GM23338 (cell line): ENCODE measurements at regions not wholly inside any gene's neighbourhood (a gene's known extent, or its start where the extent isn't known, plus 50 kb on each side); places are given as distances from the start of the nearest gene placed in this dataset.

ENCODE experiments used
- ATAC-seq: fragments of 200-7000 bp; cut with Tn5 transposase; 3 replicates; pipeline ENCODE4 v1.9.1; 2020
- DNase-seq: peaks from one replicate; pipeline ENCODE4 v3.0.0-alpha.2; 2015; ENCODE audit warnings: low spot score
- H2AFZ ChIP-seq: fragments of 200-600 bp; sonication (generic); 2 replicates; pipeline ENCODE4 v1.8.0; 2016; ENCODE audit warnings: antibody characterized with exemption, mild to moderate bottlenecking, moderate library complexity
- H3F3A ChIP-seq: fragments of 200-600 bp; sonication (generic); replicated peaks from 2 replicates; pipeline ENCODE4 v1.8.0; 2017; ENCODE audit warnings: antibody characterized with exemption, mixed run types, low read depth
- H3K27ac ChIP-seq: fragments of 200-600 bp; sonication (generic); 2 replicates; pipeline ENCODE4 v1.6.1; 2016; ENCODE audit warnings: low read depth
- H3K27me3 ChIP-seq: fragments of 200-600 bp; sonication (generic); 2 replicates; pipeline ENCODE4 v1.8.0; 2016; ENCODE audit warnings: mild to moderate bottlenecking, mixed run types, moderate library complexity; ENCODE audit not compliant: insufficient read depth
- H3K36me3 ChIP-seq: fragments of 200-600 bp; sonication (generic); 2 replicates; pipeline ENCODE4 v1.8.0; 2016; ENCODE audit warnings: mild to moderate bottlenecking; ENCODE audit not compliant: insufficient read depth
- H3K4me1 ChIP-seq: fragments of 200-600 bp; sonication (generic); 2 replicates; pipeline ENCODE4 v1.8.0; 2016; ENCODE audit warnings: mild to moderate bottlenecking, moderate library complexity; ENCODE audit not compliant: insufficient read depth
- H3K4me2 ChIP-seq: fragments of 200-600 bp; sonication (generic); 2 replicates; pipeline ENCODE4 v1.7.1; 2017; ENCODE audit warnings: mixed run types
- H3K4me3 ChIP-seq: fragments of 200-600 bp; sonication (generic); 2 replicates; pipeline ENCODE4 v1.6.1; 2016; ENCODE audit warnings: mixed run types
- H3K79me2 ChIP-seq: fragments of 200-600 bp; sonication (generic); replicated peaks from 2 replicates; pipeline ENCODE4 v1.8.0; 2017; ENCODE audit warnings: mild to moderate bottlenecking; ENCODE audit not compliant: insufficient read depth
- H3K9me2 ChIP-seq: fragments of 200-600 bp; sonication (generic); 2 replicates; pipeline ENCODE4 v1.8.0; 2017; ENCODE audit not compliant: insufficient read depth
- H4K20me1 ChIP-seq: fragments of 200-600 bp; sonication (generic); replicated peaks from 2 replicates; pipeline ENCODE4 v1.8.0; 2017; ENCODE audit warnings: mild to moderate bottlenecking; ENCODE audit not compliant: insufficient read depth
- H3K27ac Mint-ChIP-seq: 2 replicates; pipeline ENCODE4 v1.8.0; 2020; ENCODE audit warnings: inconsistent platforms, mild to moderate bottlenecking, moderate library complexity, mixed read lengths
- H3K27me3 Mint-ChIP-seq: 3 replicates; pipeline ENCODE4 v1.8.0; 2022; ENCODE audit warnings: low read depth, mild to moderate bottlenecking, moderate library complexity, mixed read lengths, inconsistent platforms; ENCODE audit not compliant: insufficient read depth, poor library complexity
- H3K36me3 Mint-ChIP-seq: 3 replicates; pipeline ENCODE4 v1.8.0; 2021; ENCODE audit warnings: low read depth, mild to moderate bottlenecking, inconsistent platforms, moderate library complexity, mixed read lengths
- H3K4me1 Mint-ChIP-seq: 3 replicates; pipeline ENCODE4 v1.8.0; 2020; ENCODE audit warnings: mild to moderate bottlenecking, inconsistent platforms, mixed read lengths
- H3K4me3 Mint-ChIP-seq: 3 replicates; pipeline ENCODE4 v1.8.0; 2021; ENCODE audit warnings: moderate library complexity, mild to moderate bottlenecking, inconsistent platforms, mixed read lengths
- H3K9me3 Mint-ChIP-seq: 3 replicates; pipeline ENCODE4 v1.8.0; 2020; ENCODE audit warnings: moderate library complexity, mild to moderate bottlenecking, inconsistent platforms, mixed read lengths
- CREB1 ChIP-seq: fragments of 250-450 bp; sonication (Bioruptor Pico); IDR thresholded peaks from 2 replicates; pipeline ENCODE4 v1.5.0; 2020; ENCODE audit warnings: low read depth, mild to moderate bottlenecking, moderate library complexity
- ETS1 ChIP-seq: IDR thresholded peaks from 2 replicates; pipeline ENCODE4 v1.6.1; 2016; ENCODE audit warnings: antibody characterized with exemption
- EZH2 ChIP-seq: fragments of 200-600 bp; sonication (generic); IDR thresholded peaks from one replicate; pipeline ENCODE4 v1.8.0; 2017; ENCODE audit warnings: antibody characterized with exemption, mild to moderate bottlenecking, low read depth; ENCODE audit not compliant: unreplicated experiment
- EZH2phosphoT487 ChIP-seq: fragments of 200-600 bp; sonication (generic); IDR thresholded peaks from one replicate; pipeline ENCODE4 v1.8.1; 2018; ENCODE audit warnings: antibody characterized with exemption; ENCODE audit not compliant: unreplicated experiment
- JUNB ChIP-seq: IDR thresholded peaks from one replicate; pipeline ENCODE4 v1.6.1; 2016; ENCODE audit warnings: antibody characterized with exemption; ENCODE audit not compliant: unreplicated experiment
- NANOG ChIP-seq: IDR thresholded peaks from 2 replicates; pipeline ENCODE4 v1.6.1; 2016; ENCODE audit warnings: antibody characterized with exemption, borderline replicate concordance
- POLR2AphosphoS5 ChIP-seq: IDR thresholded peaks from 2 replicates; pipeline ENCODE4 v1.6.1; 2016; ENCODE audit warnings: antibody characterized with exemption, low read depth
- STAT1 ChIP-seq: IDR thresholded peaks from one replicate; pipeline ENCODE4 v1.6.1; 2016; ENCODE audit warnings: antibody characterized with exemption; ENCODE audit not compliant: unreplicated experiment
- ZNF331 ChIP-seq: fragments of 250-450 bp; sonication (Bioruptor Pico); IDR thresholded peaks from 2 replicates; pipeline ENCODE4 v1.5.0; 2020; ENCODE audit warnings: low read depth, mild to moderate bottlenecking, moderate library complexity
- TF ChIP-seq, protein P1 (sequence below), 2 experiments: fragments of 200-600 bp in 1 of 2; sonication (generic) in 1 of 2; conservative IDR thresholded peaks; 2 replicates each; pipeline versions ENCODE4 v1.5.1 to v1.6.1; 2016 to 2017; ENCODE audit warnings: antibody characterized with exemption in 2 of 2, low read depth in 2 of 2, mild to moderate bottlenecking in 2 of 2, moderate library complexity in 1 of 2
- TF ChIP-seq, protein P2 (sequence below): IDR thresholded peaks from one replicate; pipeline ENCODE4 v1.6.1; 2018; ENCODE audit warnings: antibody characterized with exemption; ENCODE audit not compliant: unreplicated experiment

GRCh38 chr13:71312923-71313322 lies 554.1 kb downstream of the DACH1 start (continued):
- TF ChIP-seq JUNB, result no peak
- TF ChIP-seq CREB1 (CRISPR knock-in tag), result no peak
- TF ChIP-seq EZH2phosphoT487, result no peak
- TF ChIP-seq ETS1, result no peak
- TF ChIP-seq, protein P1, sequence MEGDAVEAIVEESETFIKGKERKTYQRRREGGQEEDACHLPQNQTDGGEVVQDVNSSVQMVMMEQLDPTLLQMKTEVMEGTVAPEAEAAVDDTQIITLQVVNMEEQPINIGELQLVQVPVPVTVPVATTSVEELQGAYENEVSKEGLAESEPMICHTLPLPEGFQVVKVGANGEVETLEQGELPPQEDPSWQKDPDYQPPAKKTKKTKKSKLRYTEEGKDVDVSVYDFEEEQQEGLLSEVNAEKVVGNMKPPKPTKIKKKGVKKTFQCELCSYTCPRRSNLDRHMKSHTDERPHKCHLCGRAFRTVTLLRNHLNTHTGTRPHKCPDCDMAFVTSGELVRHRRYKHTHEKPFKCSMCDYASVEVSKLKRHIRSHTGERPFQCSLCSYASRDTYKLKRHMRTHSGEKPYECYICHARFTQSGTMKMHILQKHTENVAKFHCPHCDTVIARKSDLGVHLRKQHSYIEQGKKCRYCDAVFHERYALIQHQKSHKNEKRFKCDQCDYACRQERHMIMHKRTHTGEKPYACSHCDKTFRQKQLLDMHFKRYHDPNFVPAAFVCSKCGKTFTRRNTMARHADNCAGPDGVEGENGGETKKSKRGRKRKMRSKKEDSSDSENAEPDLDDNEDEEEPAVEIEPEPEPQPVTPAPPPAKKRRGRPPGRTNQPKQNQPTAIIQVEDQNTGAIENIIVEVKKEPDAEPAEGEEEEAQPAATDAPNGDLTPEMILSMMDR (conservative IDR thresholded peaks at IDR 0.05; ENCODE audit: low read depth in 2 of 2), result no peak
- TF ChIP-seq STAT1, result no peak
- TF ChIP-seq POLR2AphosphoS5, result no peak
- TF ChIP-seq NANOG, result no peak
- TF ChIP-seq, protein P2, sequence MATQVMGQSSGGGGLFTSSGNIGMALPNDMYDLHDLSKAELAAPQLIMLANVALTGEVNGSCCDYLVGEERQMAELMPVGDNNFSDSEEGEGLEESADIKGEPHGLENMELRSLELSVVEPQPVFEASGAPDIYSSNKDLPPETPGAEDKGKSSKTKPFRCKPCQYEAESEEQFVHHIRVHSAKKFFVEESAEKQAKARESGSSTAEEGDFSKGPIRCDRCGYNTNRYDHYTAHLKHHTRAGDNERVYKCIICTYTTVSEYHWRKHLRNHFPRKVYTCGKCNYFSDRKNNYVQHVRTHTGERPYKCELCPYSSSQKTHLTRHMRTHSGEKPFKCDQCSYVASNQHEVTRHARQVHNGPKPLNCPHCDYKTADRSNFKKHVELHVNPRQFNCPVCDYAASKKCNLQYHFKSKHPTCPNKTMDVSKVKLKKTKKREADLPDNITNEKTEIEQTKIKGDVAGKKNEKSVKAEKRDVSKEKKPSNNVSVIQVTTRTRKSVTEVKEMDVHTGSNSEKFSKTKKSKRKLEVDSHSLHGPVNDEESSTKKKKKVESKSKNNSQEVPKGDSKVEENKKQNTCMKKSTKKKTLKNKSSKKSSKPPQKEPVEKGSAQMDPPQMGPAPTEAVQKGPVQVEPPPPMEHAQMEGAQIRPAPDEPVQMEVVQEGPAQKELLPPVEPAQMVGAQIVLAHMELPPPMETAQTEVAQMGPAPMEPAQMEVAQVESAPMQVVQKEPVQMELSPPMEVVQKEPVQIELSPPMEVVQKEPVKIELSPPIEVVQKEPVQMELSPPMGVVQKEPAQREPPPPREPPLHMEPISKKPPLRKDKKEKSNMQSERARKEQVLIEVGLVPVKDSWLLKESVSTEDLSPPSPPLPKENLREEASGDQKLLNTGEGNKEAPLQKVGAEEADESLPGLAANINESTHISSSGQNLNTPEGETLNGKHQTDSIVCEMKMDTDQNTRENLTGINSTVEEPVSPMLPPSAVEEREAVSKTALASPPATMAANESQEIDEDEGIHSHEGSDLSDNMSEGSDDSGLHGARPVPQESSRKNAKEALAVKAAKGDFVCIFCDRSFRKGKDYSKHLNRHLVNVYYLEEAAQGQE, result no peak
- no peak for TF ChIP-seq EZH2

DNA sequence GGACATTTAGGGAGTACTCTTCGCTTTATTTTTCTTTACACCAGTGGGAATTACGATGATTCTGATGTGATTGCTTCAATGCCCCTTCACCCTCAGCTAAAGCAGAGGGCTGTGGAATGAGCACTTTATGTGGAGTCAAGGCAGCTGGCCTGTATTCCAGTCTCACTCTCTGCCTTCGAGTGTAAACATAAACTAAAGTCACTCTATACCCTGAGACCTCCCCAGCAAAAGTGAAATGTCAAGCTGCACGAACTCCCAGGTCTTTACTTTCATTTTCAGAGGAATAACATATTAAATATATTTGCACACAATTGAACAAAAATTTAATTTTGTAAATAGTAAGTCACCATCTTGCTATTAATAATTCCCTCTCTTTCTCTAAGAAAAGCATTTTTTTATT lies 557.1 kb downstream of the DACH1 start:
- Histone ChIP-seq H3K4me1 (peaks cover 3% of the 10 kb centered on the region; the same call in 1 of the 2 replicates), H3K79me2 (no peaks in the 10 kb centered on the region), H2AFZ (no peak overlapping the region), H3F3A (no peaks in the 10 kb centered on the region), H3K4me2 (no peak overlapping the region), H4K20me1 (no peaks in the 10 kb centered on the region), H3K9me2 (no peaks in the 10 kb centered on the region), H3K4me3 (no peak overlapping the region), H3K36me3 (no peaks in the 10 kb centered on the region), H3K27ac (no peak overlapping the region), H3K27me3 (no peaks in the 10 kb centered on the region)
- DNase-seq, result no peak
- no peaks in the 10 kb centered on the region for H3K36me3 Mint-ChIP-seq
- peaks cover 2% of the 10 kb centered on the region for H3K27me3 Mint-ChIP-seq
- ATAC-seq, result no peak
- no peaks in the 10 kb centered on the region for H3K9me3 Mint-ChIP-seq
- H3K4me1 Mint-ChIP-seq, result peaks cover 4% of the 10 kb centered on the region; the same call in 2 of the 3 replicates
- no peak overlapping the region for H3K27ac Mint-ChIP-seq
- no peak overlapping the region for H3K4me3 Mint-ChIP-seq
- TF ChIP-seq, protein P2, result no peak
- TF ChIP-seq EZH2phosphoT487 (no peak), NANOG (no peak), ZNF331 (CRISPR knock-in tag) (no peak)
